GM19328 (cell line): ENCODE measurements at regions not wholly inside any gene's neighbourhood (a gene's known extent, or its start where the extent isn't known, plus 50 kb on each side); places are given as distances from the start of the nearest gene placed in this dataset.
"Not testable (repeated sequence)": the region's sequence is repeated elsewhere in the genome, so short reads cannot be mapped to it uniquely, and the experiment has no call there.

Source experiments
- ATAC-seq: cut with Tn5 transposase; IDR thresholded peaks from one replicate; pipeline ENCODE4 v1.9.1; 2021; ENCODE audit warnings: mild to moderate bottlenecking, moderate library complexity; ENCODE audit not compliant: unreplicated experiment

DNA sequence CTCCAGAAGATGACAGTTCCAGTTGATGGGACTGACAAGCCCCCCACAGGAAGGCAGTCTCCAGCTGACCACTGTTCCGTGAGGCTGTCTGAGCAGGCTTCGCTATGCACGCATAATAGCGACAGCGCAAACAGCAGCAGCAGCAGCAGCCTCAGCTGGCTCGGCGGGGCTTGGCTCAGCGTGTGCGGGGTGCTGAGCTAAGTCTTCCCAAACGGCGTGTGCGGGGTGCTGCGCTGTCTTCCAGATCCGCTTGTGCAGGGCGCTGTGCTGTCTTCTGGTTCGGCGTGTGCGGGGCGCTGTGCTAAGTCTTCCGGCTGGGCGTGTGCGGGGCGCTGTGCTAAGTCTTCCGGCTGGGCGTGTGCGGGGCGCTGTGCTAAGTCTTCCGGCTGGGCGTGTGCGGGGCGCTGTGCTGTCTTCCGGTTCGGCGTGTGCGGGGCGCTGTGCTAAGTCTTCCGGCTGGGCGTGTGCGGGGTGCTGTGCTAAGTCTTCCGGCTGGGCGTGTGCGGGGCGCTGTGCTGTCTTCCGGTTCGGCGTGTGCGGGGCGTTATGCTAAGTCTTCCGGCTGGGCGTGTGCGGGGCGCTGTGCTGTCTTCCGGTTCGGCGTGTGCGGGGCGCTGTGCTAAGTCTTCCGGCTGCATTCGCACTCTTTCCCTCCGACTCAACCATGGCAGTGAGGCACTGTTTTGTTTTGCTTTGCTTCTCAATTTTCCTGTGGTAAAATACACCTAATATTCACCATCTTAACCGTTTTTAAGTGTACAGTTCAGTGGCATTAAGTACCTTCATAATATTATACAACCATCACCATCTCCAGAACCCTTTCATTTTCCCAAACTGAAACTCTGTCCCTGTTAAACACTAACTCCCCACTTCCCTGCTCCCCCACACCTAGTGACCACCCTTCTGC lies 156.1 kb downstream of the BMP7 start:
- not testable (repeated sequence) for ATAC-seq

DNA sequence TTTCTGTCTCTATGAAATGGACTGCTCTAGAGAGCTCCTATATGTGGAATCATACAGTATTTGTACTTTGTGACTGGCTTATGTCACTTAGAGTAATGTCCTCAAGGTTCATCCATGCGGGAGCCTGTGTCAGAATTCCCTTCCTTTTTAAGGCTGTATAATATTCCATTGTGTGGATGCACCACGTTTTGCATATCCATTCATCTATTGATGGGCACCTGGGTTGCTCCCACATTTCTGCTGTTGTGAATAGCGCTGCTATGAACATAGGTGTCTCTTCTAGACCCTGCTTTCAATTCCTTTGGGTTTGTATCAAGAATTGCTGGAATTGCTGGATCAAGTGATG lies 155.4 kb downstream of the BMP7 start:
- ATAC-seq = no peak

DNA sequence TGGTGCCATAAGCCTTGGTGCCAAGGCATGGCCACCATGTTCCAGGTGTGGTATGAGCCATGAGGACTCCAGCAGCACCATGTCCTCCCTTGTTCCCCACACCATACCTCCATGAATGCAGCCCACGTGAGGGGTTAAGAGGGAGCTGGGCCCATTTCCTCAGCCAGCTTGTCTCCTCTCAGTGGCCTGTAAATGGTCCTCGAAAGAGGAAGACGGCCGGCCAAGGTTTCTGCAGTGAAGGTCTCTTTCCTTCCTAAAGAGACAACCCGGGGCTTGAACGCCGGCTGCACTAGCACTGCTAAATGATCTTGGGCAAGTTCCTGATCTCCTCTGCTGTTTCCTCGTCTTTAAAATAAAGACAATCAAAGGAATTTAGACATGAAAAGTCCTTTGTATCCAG lies 154.0 kb downstream of the BMP7 start:
- no peak for ATAC-seq

DNA sequence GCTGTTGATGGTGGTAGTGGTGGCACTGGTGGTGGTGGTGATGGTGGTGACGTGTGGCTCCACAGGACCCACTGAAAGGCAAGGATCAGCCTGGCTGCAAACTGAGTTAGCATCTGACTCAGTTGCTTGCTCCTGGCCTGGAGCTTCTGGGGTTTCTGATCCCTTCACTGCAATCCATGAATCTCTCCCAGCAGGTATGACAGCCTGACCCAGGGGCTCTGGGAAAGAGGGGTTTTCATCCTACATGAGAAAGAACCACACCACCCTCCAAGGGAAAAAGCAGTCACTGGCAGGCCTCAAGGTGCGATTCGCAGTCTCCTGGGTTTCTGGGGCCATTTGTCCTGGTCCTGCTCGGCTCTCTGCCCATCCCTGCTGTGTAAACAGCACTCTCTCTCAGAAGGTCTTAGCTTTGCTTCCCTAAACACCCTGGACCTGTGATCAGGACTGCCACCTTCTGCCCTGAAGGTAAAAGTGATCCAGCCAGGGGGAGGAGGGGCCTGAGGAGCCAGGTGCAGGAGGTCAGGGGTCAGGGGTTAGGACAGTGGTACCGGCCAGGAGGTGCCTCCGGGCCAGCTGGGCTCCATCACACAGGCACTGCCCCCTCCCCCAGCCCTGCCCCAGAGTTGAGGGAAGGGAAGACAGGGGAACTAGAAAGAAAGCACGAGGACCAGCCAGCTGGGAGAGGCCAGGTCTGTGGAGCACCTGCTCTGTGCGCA lies 152.0 kb downstream of the BMP7 start:
- ATAC-seq = no peak

DNA sequence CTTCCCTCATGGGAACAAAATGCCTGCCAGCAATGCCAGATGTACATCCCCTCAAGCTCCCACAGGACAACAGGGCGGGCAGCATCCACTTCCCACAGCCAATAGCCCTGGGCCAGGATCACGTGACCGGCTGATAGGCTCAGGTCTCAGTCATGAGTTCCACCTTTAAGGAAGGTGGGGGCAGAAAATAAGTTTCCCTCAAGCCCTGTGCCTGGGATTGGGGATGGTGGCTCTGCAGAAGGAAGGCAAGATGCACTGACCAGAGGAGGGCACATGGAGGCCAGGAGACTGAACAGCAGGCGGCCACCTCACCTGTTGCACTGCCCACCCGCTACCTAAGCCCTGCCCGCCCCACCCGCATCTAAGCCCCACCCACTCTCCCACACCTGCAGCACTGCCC lies 149.1 kb downstream of the BMP7 start:
- ATAC-seq = no peak

DNA sequence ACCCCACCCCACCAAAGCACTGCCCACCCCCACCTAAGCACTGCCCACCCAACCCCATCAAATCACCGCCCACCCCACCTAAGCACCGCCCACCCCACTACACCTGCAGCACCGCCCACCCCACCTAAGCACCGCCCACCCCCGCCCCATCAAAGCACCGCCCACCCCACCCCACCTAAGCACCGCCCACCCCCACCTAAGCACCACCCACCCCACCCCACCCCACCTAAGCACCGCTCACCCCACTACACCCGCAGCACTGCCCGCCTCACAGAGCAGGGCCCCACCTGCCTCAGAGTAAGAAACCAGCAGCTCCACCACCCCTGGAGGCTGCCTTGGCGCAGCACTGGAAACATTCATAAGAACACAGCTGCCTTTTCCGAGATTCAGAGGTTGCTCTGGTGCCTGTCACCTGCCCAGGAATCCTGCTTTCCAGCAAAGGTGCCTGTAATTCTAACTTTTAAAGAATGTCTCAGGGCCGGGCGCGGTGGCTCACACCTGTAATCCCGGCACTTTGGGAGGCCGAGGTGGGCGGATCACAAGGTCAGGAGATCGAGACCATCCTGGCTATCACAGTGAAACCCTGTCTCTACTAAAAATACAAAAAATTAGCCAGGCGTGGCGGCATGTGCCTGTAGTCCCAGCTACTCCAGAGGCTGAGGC lies 148.2 kb downstream of the BMP7 start:
- no peak for ATAC-seq
